ENCODE measurements at regions not wholly inside any gene's neighbourhood (a gene's known extent, or its start where the extent isn't known, plus 50 kb on each side); places are given as distances from the start of the nearest gene placed in this dataset.

DNA sequence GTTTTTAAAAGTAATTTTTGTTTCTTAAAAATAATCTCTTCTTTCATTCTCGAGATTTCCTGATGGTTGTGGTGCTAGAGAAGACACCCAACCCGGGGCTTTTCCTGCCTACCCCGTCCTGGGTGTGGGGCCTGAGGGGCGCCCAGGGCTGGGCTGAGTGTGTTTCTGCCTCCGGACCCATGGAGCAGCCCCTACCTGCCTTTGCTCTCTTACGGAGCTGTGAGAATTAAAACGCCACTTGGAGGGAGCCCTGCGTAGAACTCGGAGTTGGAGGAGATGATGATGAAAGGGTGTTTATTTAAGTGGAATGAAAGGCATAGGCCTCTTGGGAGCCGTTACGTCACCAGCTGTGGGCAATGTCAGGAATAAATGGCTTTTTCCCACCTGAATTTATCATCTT lies 261.8 kb upstream of the SHH start:
- no peaks in the 10 kb centered on the region for H3K36me3 ChIP-seq (replicated peaks in 1 of 2; ENCODE audit: control insufficient read depth in 2 of 2, insufficient read depth in 2 of 2, low read length in 2 of 2)
- no CpG with 5 or more reads among the region's 11 CpGs for WGBS, 2 donors (ENCODE audit: extremely low coverage in 2 of 2, insufficient read length in 2 of 2, insufficient replicate concordance in 1 of 2)

GRCh38 chr7:156073366-156074052 lies 261.2 kb upstream of the SHH start:
- H3K14ac ChIP-seq (ENCODE audit: low read length), result no peak overlapping the region
- no CpG with 5 or more reads among the region's 13 CpGs for WGBS, 2 donors (ENCODE audit: extremely low coverage in 2 of 2, insufficient read length in 2 of 2, insufficient replicate concordance in 1 of 2)
- no peak overlapping the region for H2AFZ ChIP-seq (ENCODE audit: low read length)
- H2BK15ac ChIP-seq (ENCODE audit: low read length), result no peak overlapping the region
- DNase-seq (ENCODE audit: low spot score), result no peak
- no peaks in the 10 kb centered on the region for H3K36me3 ChIP-seq (replicated peaks in 1 of 2; ENCODE audit: control insufficient read depth in 2 of 2, insufficient read depth in 2 of 2, low read length in 2 of 2)
- H3K18ac ChIP-seq (ENCODE audit: low read length), result no peak overlapping the region
- H3K23ac ChIP-seq (ENCODE audit: low read depth, low read length, poor library complexity), result no peak overlapping the region
- no peaks in the 10 kb centered on the region for H3K27me3 ChIP-seq (ENCODE audit: control insufficient read depth in 3 of 3, insufficient read depth in 3 of 3, low read depth in 1 of 3, low read length in 3 of 3)
- H3K79me1 ChIP-seq (ENCODE audit: low read depth, low read length), result no peaks in the 10 kb centered on the region
- H2BK12ac ChIP-seq (ENCODE audit: low read length), result no peak overlapping the region
- H2BK120ac ChIP-seq (ENCODE audit: low read depth, low read length), result peak overlapping the region; percentile 32
- no peak overlapping the region for H3K4me2 ChIP-seq (ENCODE audit: insufficient read depth, low read length, poor library complexity, severe bottlenecking)
- H3K9me3 ChIP-seq (replicated peaks in 1 of 2; ENCODE audit: control insufficient read depth in 2 of 2, insufficient read depth in 1 of 2, low read depth in 1 of 2, low read length in 2 of 2), result peaks cover 0 to 2% of the 10 kb centered on the region in 2 donors
- H2AK5ac ChIP-seq (ENCODE audit: low read depth, low read length), result no peak overlapping the region
- H3K4me1 ChIP-seq (ENCODE audit: control insufficient read depth in 2 of 2, insufficient read depth in 1 of 2, low read depth in 1 of 2, low read length in 2 of 2), result no peaks in the 10 kb centered on the region
- H3K27ac ChIP-seq (replicated peaks; ENCODE audit: low read length), result no peak overlapping the region
- no peak overlapping the region for H3K4ac ChIP-seq (ENCODE audit: low read length)
- no peak overlapping the region for H3K4me3 ChIP-seq (ENCODE audit: low read length in 2 of 2)
- no peak overlapping the region for H2BK5ac ChIP-seq (ENCODE audit: low read length)
- H4K91ac ChIP-seq (ENCODE audit: low read depth, low read length, poor library complexity), result no peak overlapping the region
- no peak overlapping the region for H4K8ac ChIP-seq (ENCODE audit: low read depth, low read length)
- H3K9ac ChIP-seq (ENCODE audit: low read depth, low read length, poor library complexity), result no peak overlapping the region

More for the DNA sequence above, 261.8 kb upstream of the SHH start:
- no peak overlapping the region for H3K4me3 ChIP-seq (ENCODE audit: low read length in 2 of 2)
- H2AK5ac ChIP-seq (ENCODE audit: low read depth, low read length), result no peak overlapping the region
- H3K14ac ChIP-seq (ENCODE audit: low read length), result no peak overlapping the region
- no peaks in the 10 kb centered on the region for H3K4me1 ChIP-seq (ENCODE audit: control insufficient read depth in 2 of 2, insufficient read depth in 1 of 2, low read depth in 1 of 2, low read length in 2 of 2)
- no peak overlapping the region for H3K18ac ChIP-seq (ENCODE audit: low read length)
- no peaks in the 10 kb centered on the region for H3K79me1 ChIP-seq (ENCODE audit: low read depth, low read length)
- no peak overlapping the region for H4K8ac ChIP-seq (ENCODE audit: low read depth, low read length)
- H2AFZ ChIP-seq (ENCODE audit: low read length), result no peak overlapping the region
- no peak overlapping the region for H3K27ac ChIP-seq (replicated peaks; ENCODE audit: low read length)
- H2BK15ac ChIP-seq (ENCODE audit: low read length), result no peak overlapping the region
- no peak for DNase-seq (ENCODE audit: low spot score)
- no peak overlapping the region for H3K4ac ChIP-seq (ENCODE audit: low read length)
- peaks cover 0 to 2% of the 10 kb centered on the region in 2 donors for H3K9me3 ChIP-seq (replicated peaks in 1 of 2; ENCODE audit: control insufficient read depth in 2 of 2, insufficient read depth in 1 of 2, low read depth in 1 of 2, low read length in 2 of 2)
- no peak overlapping the region for H2BK5ac ChIP-seq (ENCODE audit: low read length)
- no peak overlapping the region for H3K9ac ChIP-seq (ENCODE audit: low read depth, low read length, poor library complexity)
- H4K91ac ChIP-seq (ENCODE audit: low read depth, low read length, poor library complexity), result no peak overlapping the region
- H3K23ac ChIP-seq (ENCODE audit: low read depth, low read length, poor library complexity), result no peak overlapping the region
- H2BK12ac ChIP-seq (ENCODE audit: low read length), result no peak overlapping the region
- H2BK120ac ChIP-seq (ENCODE audit: low read depth, low read length), result no peak overlapping the region
- no peaks in the 10 kb centered on the region for H3K27me3 ChIP-seq (ENCODE audit: control insufficient read depth in 3 of 3, insufficient read depth in 3 of 3, low read depth in 1 of 3, low read length in 3 of 3)
- H3K4me2 ChIP-seq (ENCODE audit: insufficient read depth, low read length, poor library complexity, severe bottlenecking), result no peak overlapping the region

DNA sequence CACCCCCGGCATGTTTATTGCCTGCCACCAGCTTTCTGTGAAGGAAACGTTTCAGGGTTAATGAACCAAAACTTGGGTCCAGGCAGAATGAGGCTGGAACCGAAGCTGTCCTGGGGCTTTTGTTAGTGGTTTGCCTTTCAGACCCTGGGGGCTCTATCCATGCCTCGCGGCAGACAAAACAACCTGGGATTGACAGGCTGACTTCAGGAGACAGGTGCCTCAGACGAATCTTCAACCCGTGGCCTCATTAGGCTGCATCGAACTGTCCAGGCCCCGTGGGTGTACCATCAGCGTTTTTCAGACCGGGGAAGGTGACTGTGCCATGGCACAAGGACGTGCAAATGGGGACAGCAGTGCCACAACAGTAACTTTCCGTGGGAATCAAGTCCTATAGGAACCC lies 259.3 kb upstream of the SHH start:
- Histone ChIP-seq H3K4me3 (ENCODE audit: low read length in 2 of 2) (no peak overlapping the region), H3K9me3 (replicated peaks in 1 of 2; ENCODE audit: control insufficient read depth in 2 of 2, insufficient read depth in 1 of 2, low read depth in 1 of 2, low read length in 2 of 2) (peaks cover 0 to 4% of the 10 kb centered on the region in 2 donors), H3K36me3 (replicated peaks in 1 of 2; ENCODE audit: control insufficient read depth in 2 of 2, insufficient read depth in 2 of 2, low read length in 2 of 2) (no peaks in the 10 kb centered on the region), H3K27ac (replicated peaks; ENCODE audit: low read length) (no peak overlapping the region), H2AFZ (ENCODE audit: low read length) (no peak overlapping the region), H3K27me3 (ENCODE audit: control insufficient read depth in 3 of 3, insufficient read depth in 3 of 3, low read depth in 1 of 3, low read length in 3 of 3) (no peaks in the 10 kb centered on the region), H3K9ac (ENCODE audit: low read depth, low read length, poor library complexity) (no peak overlapping the region), H4K91ac (ENCODE audit: low read depth, low read length, poor library complexity) (no peak overlapping the region), H3K14ac (ENCODE audit: low read length) (no peak overlapping the region), H4K8ac (ENCODE audit: low read depth, low read length) (no peak overlapping the region), H3K4me1 (ENCODE audit: control insufficient read depth in 2 of 2, insufficient read depth in 1 of 2, low read depth in 1 of 2, low read length in 2 of 2) (no peaks in the 10 kb centered on the region), H3K4me2 (ENCODE audit: insufficient read depth, low read length, poor library complexity, severe bottlenecking) (no peak overlapping the region), H2BK12ac (ENCODE audit: low read length) (no peak overlapping the region), H3K4ac (ENCODE audit: low read length) (no peak overlapping the region), H3K79me1 (ENCODE audit: low read depth, low read length) (no peaks in the 10 kb centered on the region), H2BK15ac (ENCODE audit: low read length) (no peak overlapping the region), H2BK5ac (ENCODE audit: low read length) (no peak overlapping the region), H3K18ac (ENCODE audit: low read length) (no peak overlapping the region), H3K23ac (ENCODE audit: low read depth, low read length, poor library complexity) (no peak overlapping the region), H2BK120ac (ENCODE audit: low read depth, low read length) (no peak overlapping the region), H2AK5ac (ENCODE audit: low read depth, low read length) (peak overlapping the region; percentile 13)
- WGBS, 2 donors (ENCODE audit: extremely low coverage in 2 of 2, insufficient read length in 2 of 2, insufficient replicate concordance in 1 of 2), result no CpG with 5 or more reads among the region's 13 CpGs
- DNase-seq (ENCODE audit: low spot score), result no peak

- Histone ChIP-seq H3K4me3 (ENCODE audit: low read length in 2 of 2) (no peak overlapping the region), H3K9me3 (replicated peaks in 1 of 2; ENCODE audit: control insufficient read depth in 2 of 2, insufficient read depth in 1 of 2, low read depth in 1 of 2, low read length in 2 of 2) (peaks cover 0 to 4% of the 10 kb centered on the region in 2 donors), H2BK5ac (ENCODE audit: low read length) (no peak overlapping the region), H3K9ac (ENCODE audit: low read depth, low read length, poor library complexity) (no peak overlapping the region), H3K27me3 (ENCODE audit: control insufficient read depth in 3 of 3, insufficient read depth in 3 of 3, low read depth in 1 of 3, low read length in 3 of 3) (no peaks in the 10 kb centered on the region), H4K8ac (ENCODE audit: low read depth, low read length) (no peak overlapping the region), H3K79me1 (ENCODE audit: low read depth, low read length) (no peaks in the 10 kb centered on the region), H3K4me1 (ENCODE audit: control insufficient read depth in 2 of 2, insufficient read depth in 1 of 2, low read depth in 1 of 2, low read length in 2 of 2) (peaks cover 0 to under 1% of the 10 kb centered on the region in 2 donors), H4K91ac (ENCODE audit: low read depth, low read length, poor library complexity) (no peak overlapping the region), H3K14ac (ENCODE audit: low read length) (no peak overlapping the region), H2AFZ (ENCODE audit: low read length) (no peak overlapping the region), H2BK15ac (ENCODE audit: low read length) (no peak overlapping the region), H3K23ac (ENCODE audit: low read depth, low read length, poor library complexity) (no peak overlapping the region), H3K18ac (ENCODE audit: low read length) (no peak overlapping the region), H3K36me3 (replicated peaks in 1 of 2; ENCODE audit: control insufficient read depth in 2 of 2, insufficient read depth in 2 of 2, low read length in 2 of 2) (no peaks in the 10 kb centered on the region), H3K4ac (ENCODE audit: low read length) (no peak overlapping the region), H3K4me2 (ENCODE audit: insufficient read depth, low read length, poor library complexity, severe bottlenecking) (no peak overlapping the region), H2BK120ac (ENCODE audit: low read depth, low read length) (no peak overlapping the region), H2AK5ac (ENCODE audit: low read depth, low read length) (no peak overlapping the region), H3K27ac (replicated peaks; ENCODE audit: low read length) (no peak overlapping the region), H2BK12ac (ENCODE audit: low read length) (no peak overlapping the region)
- DNase-seq (ENCODE audit: low spot score), result no peak
- no CpG with 5 or more reads among the region's 4 CpGs for WGBS, 2 donors (ENCODE audit: extremely low coverage in 2 of 2, insufficient read length in 2 of 2, insufficient replicate concordance in 1 of 2)
These were observed 257.6 kb upstream of the SHH start for GRCh38 chr7:156069891-156070290.
